Type B pancreatic cell (in vitro differentiated cells): ENCODE measurements at regions not wholly inside any gene's neighbourhood (a gene's known extent, or its start where the extent isn't known, plus 50 kb on each side); places are given as distances from the start of the nearest gene placed in this dataset.

ENCODE experiments used
- DNase-seq: peaks from one replicate; pipeline ENCODE4 v3.0.0; 2021; ENCODE audit warnings: mixed read lengths; ENCODE audit not compliant: unreplicated experiment; ENCODE audit errors: extremely low spot score
- H3K27ac Mint-ChIP-seq: 2 replicates; pipeline ENCODE4 v1.8.0; 2021; ENCODE audit warnings: mild to moderate bottlenecking, mixed read lengths
- H3K27me3 Mint-ChIP-seq: 2 replicates; pipeline ENCODE4 v1.8.0; 2021; ENCODE audit warnings: mixed read lengths
- H3K36me3 Mint-ChIP-seq: 2 replicates; pipeline ENCODE4 v1.8.0; 2021; ENCODE audit warnings: mixed read lengths
- H3K4me1 Mint-ChIP-seq: one replicate; pipeline ENCODE4 v1.8.0; 2021; ENCODE audit warnings: mixed read lengths; ENCODE audit not compliant: unreplicated experiment
- H3K4me3 Mint-ChIP-seq: 2 replicates; pipeline ENCODE4 v1.8.0; 2021; ENCODE audit warnings: mild to moderate bottlenecking, mixed read lengths
- H3K9me3 Mint-ChIP-seq: 2 replicates; pipeline ENCODE4 v1.8.0; 2021; ENCODE audit warnings: mixed read lengths
- TF ChIP-seq, protein P1 (sequence below): fragments of 200-600 bp; sonication (generic); conservative IDR thresholded peaks from 2 replicates; pipeline ENCODE4 v1.5.0; 2021; ENCODE audit warnings: antibody characterized with exemption, mild to moderate bottlenecking

DNA sequence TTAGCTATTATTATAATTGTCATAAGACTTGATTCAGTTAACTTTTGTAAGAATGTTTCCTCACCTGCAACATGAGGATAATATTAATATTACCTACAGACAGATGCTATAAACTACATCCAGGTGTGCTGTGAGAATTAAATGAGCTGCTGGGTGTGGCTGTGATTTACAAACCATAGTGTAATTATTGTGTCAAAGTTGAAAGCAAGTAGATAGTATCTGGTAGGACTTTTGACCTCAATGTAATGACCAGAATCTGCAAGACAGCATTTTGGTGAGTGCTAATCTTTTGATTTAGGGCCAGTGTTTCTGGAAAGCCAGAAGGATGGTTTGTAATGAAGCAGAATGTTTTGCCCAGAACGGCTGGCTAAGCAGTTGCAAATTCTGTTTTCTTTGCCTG lies 162.5 kb downstream of the TRMT11 start:
- H3K4me1 Mint-ChIP-seq, result peaks cover 22% of the 10 kb centered on the region
- no peak overlapping the region for H3K4me3 Mint-ChIP-seq
- H3K27ac Mint-ChIP-seq, result no peak overlapping the region
- TF ChIP-seq, protein P1, sequence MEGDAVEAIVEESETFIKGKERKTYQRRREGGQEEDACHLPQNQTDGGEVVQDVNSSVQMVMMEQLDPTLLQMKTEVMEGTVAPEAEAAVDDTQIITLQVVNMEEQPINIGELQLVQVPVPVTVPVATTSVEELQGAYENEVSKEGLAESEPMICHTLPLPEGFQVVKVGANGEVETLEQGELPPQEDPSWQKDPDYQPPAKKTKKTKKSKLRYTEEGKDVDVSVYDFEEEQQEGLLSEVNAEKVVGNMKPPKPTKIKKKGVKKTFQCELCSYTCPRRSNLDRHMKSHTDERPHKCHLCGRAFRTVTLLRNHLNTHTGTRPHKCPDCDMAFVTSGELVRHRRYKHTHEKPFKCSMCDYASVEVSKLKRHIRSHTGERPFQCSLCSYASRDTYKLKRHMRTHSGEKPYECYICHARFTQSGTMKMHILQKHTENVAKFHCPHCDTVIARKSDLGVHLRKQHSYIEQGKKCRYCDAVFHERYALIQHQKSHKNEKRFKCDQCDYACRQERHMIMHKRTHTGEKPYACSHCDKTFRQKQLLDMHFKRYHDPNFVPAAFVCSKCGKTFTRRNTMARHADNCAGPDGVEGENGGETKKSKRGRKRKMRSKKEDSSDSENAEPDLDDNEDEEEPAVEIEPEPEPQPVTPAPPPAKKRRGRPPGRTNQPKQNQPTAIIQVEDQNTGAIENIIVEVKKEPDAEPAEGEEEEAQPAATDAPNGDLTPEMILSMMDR, result no peak
- H3K27me3 Mint-ChIP-seq, result no peaks in the 10 kb centered on the region
- H3K9me3 Mint-ChIP-seq, result peaks cover 4% of the 10 kb centered on the region
- no peaks in the 10 kb centered on the region for H3K36me3 Mint-ChIP-seq
- DNase-seq, result no peak

DNA sequence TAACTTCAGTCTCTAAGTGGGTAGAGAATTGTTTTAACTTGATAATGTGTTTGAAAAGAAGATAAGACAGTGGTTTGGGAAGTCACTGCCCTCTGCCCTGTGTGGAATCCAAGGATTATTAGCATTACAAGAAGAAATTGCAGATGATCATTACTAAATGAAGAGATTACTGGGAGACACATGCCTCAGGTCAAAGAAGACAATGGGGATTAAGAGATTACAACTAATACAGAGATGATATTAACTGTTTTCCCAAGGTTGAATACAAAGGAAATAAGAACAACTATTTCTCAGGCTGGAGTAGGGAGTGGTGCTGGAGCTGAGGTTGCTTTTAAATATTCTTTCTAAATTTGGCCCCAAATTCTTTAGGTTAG lies 166.0 kb downstream of the TRMT11 start:
- no peak for DNase-seq
- Mint-ChIP-seq H3K9me3 (peaks cover 4% of the 10 kb centered on the region), H3K27ac (no peak overlapping the region), H3K4me1 (peaks cover 11% of the 10 kb centered on the region), H3K4me3 (no peak overlapping the region), H3K36me3 (no peaks in the 10 kb centered on the region), H3K27me3 (no peaks in the 10 kb centered on the region)
- TF ChIP-seq, protein P1, result no peak

DNA sequence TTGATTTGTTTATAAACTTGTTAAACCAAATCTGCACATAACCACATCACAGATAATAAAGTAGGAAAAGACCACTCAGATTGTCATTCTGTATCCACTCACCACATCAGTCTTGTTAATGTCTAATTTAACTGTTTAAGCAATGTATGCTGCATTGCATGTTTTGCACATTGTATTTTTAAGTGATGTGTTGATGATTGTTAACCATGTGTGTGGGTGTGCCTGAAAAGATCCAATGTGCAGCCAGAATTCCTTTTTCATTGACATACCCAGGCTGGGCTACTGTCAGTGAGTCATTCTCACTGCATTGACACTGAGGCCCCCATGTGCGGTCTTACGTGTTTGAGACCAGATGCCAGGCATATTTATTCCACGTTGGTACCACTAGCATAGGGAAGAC lies 167.3 kb downstream of the TRMT11 start:
- TF ChIP-seq, protein P1, result no peak
- H3K4me3 Mint-ChIP-seq, result no peak overlapping the region
- H3K27ac Mint-ChIP-seq, result no peak overlapping the region
- no peaks in the 10 kb centered on the region for H3K27me3 Mint-ChIP-seq
- peaks cover 7% of the 10 kb centered on the region for H3K4me1 Mint-ChIP-seq
- DNase-seq, result no peak
- H3K36me3 Mint-ChIP-seq, result no peaks in the 10 kb centered on the region
- peaks cover 4% of the 10 kb centered on the region for H3K9me3 Mint-ChIP-seq

DNA sequence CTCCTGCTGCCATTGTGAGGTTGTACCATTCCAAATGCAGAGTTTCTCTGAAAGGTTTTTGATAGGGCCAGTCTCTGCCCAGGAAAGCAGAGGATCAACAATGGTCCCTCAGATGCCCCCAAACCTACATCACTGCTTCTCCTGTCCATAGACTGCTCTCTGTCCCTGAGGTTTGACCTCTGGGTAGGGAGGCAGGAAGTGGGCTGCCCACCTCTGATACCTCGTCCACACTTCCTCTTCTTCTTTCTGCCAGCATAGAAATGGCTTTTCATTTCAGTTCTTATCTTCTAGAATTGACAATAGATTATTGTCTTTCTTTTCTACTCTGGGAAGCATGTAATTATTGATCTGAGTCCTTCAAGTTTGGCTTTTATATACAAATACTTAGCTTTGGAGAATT lies 170.6 kb downstream of the TRMT11 start:
- no peaks in the 10 kb centered on the region for H3K9me3 Mint-ChIP-seq

DNA sequence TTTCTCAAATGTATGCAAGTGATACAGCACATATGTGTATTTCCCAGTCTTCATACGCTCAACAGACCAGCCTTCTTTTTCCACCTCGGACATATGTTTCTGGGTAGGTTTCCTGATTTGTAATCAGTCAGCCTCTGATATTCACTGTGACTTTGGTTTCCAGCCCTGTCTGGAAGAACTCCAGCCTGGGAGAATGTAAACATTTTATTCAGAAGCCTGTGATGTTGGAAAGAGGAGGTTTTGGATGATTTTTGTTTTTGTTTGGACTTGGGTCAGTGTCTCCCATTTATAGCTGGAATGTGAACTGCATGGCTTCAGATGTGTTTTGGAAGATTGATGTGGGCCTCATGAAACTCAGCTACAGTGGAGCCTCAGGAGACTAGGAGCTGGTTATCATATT lies 172.2 kb upstream of the CENPW start:
- Mint-ChIP-seq H3K36me3 (no peaks in the 10 kb centered on the region), H3K27me3 (no peaks in the 10 kb centered on the region), H3K27ac (no peak overlapping the region), H3K4me1 (peaks cover 14% of the 10 kb centered on the region), H3K9me3 (peaks cover 18% of the 10 kb centered on the region), H3K4me3 (no peak overlapping the region)
- TF ChIP-seq, protein P1, result no peak
- no peak for DNase-seq

More for the DNA sequence above, 170.6 kb downstream of the TRMT11 start:
- H3K36me3 Mint-ChIP-seq, result no peaks in the 10 kb centered on the region
- no peaks in the 10 kb centered on the region for H3K27me3 Mint-ChIP-seq
- TF ChIP-seq, protein P1, result no peak
- peaks cover 6% of the 10 kb centered on the region for H3K4me1 Mint-ChIP-seq
- H3K27ac Mint-ChIP-seq, result no peak overlapping the region
- no peak overlapping the region for H3K4me3 Mint-ChIP-seq
- DNase-seq, result no peak

DNA sequence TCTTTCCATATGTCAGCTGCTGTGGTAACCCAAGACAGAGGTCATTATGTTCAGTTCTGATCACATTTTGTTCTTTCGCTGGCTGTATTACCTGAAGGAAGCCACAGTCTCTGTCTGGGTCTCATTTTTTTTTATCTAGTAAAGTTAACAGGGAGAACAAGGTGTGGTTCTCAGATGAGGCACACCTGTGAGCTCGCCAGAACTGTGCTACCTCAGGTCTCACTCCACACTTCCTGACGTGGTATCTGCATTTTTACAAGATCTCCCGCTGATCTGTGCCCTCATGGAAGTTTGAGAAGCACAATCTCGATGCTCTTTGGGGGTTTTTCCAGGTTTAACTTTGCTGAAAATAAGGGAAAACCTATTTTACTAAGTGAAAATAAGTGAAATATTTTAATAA lies 169.5 kb upstream of the CENPW start:
- TF ChIP-seq, protein P1, result no peak
- no peaks in the 10 kb centered on the region for H3K27me3 Mint-ChIP-seq
- no peak overlapping the region for H3K4me3 Mint-ChIP-seq
- H3K27ac Mint-ChIP-seq, result no peak overlapping the region
- H3K4me1 Mint-ChIP-seq, result peaks cover 15% of the 10 kb centered on the region
- no peaks in the 10 kb centered on the region for H3K36me3 Mint-ChIP-seq
- H3K9me3 Mint-ChIP-seq, result peaks cover 5% of the 10 kb centered on the region
- no peak for DNase-seq
